ENCODE measurements at regions not wholly inside any gene's neighbourhood (a gene's known extent, or its start where the extent isn't known, plus 50 kb on each side); places are given as distances from the start of the nearest gene placed in this dataset.
A peak's percentile ranks its signal among the peaks of the same experiment; 100 is the strongest.

DNA sequence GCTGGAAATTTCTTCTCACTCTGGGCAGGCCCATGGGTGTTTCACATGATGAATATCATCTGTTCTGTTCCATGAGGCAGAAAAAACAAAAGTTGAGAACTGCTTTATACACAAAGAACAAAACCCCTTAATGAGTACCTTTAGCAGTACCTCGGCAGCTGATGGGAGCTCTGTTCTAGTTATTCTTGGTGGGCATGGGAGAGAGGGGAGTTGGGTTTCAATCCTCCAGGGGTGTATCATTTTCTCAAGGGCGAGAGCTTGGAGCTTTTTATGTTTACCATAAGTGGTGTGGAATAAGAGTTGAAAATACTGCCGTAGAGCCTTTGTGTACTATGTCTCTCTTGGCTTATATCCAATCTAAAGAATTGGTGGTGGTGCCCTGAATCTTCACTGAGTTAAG is 103.3 kb upstream of the ZNF608 start:
- H3K4me1 ChIP-seq (ENCODE audit: control insufficient read depth, insufficient read depth, low read length) = peaks cover 3% of the 10 kb centered on the region
- no peak overlapping the region for H3K27ac ChIP-seq (ENCODE audit: low read depth, low read length)
- H3K9me3 ChIP-seq (ENCODE audit: control insufficient read depth, insufficient read depth, low read length) = no peaks in the 10 kb centered on the region
- 33% methylated on average over 1 of the region's 3 CpGs for WGBS (ENCODE audit: insufficient coverage)
- no peaks in the 10 kb centered on the region for H3K27me3 ChIP-seq (ENCODE audit: control insufficient read depth, insufficient read depth, low read length)
- no peaks in the 10 kb centered on the region for H3K36me3 ChIP-seq (ENCODE audit: control insufficient read depth, insufficient read depth, low read length)
- no peak for DNase-seq (ENCODE audit: low read depth in 4 of 6, low spot score in 6 of 6)
- H3K4me3 ChIP-seq (ENCODE audit: low read depth, low read length) = no peak overlapping the region

DNA sequence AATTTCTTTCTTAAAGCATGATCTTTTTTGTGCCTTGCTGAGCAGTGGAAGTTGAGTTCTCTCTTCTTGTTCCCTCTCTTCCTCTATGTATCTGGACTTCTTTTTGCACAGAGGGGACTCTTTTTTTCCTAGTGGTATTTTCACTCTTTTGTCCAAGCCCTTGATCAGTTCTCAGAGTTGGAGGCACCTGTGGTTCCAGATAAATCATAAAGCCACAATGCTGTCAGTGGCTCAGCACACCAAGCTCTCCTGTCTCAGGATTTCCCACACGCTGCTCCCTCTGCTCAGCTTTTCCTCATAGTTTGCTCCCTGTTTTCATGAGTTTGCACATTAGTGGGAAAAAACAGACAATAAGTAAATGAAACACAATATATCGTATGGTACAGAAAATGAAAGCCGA is 110.3 kb upstream of the ZNF608 start:
- no peaks in the 10 kb centered on the region for H3K36me3 ChIP-seq (ENCODE audit: control insufficient read depth, insufficient read depth, low read length)
- H3K9me3 ChIP-seq (ENCODE audit: control insufficient read depth, insufficient read depth, low read length) = no peaks in the 10 kb centered on the region
- no peak for DNase-seq (ENCODE audit: low read depth in 4 of 6, low spot score in 6 of 6)
- 80% methylated on average over 2 of the region's 3 CpGs for WGBS (ENCODE audit: insufficient coverage)
- H3K4me1 ChIP-seq (ENCODE audit: control insufficient read depth, insufficient read depth, low read length) = no peaks in the 10 kb centered on the region
- no peaks in the 10 kb centered on the region for H3K27me3 ChIP-seq (ENCODE audit: control insufficient read depth, insufficient read depth, low read length)
- H3K27ac ChIP-seq (ENCODE audit: low read depth, low read length) = no peak overlapping the region
- H3K4me3 ChIP-seq (ENCODE audit: low read depth, low read length) = no peak overlapping the region

DNA sequence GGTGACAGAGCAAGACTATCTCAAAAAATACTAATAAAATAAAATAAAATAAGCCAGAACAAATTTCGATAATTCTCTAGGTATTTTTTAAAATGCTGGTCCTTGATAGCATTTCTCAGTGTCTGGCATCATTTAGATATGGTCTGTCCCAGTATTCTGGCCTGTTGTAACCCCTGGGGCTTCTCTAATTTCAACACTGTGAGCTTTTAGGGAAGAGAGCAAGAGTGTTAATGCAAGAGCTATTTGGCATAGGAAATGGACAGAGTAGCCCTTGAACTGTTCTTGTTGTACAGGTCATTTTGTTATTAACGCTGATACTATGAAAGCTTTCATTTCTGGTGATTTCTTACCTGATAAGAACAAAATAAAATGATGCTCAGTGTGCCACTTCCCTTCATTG is 112.2 kb upstream of the ZNF608 start:
- Histone ChIP-seq H3K27me3 (ENCODE audit: control insufficient read depth, insufficient read depth, low read length) (no peaks in the 10 kb centered on the region), H3K36me3 (ENCODE audit: control insufficient read depth, insufficient read depth, low read length) (no peaks in the 10 kb centered on the region), H3K4me1 (ENCODE audit: control insufficient read depth, insufficient read depth, low read length) (no peaks in the 10 kb centered on the region), H3K4me3 (ENCODE audit: low read depth, low read length) (no peak overlapping the region), H3K27ac (ENCODE audit: low read depth, low read length) (no peak overlapping the region), H3K9me3 (ENCODE audit: control insufficient read depth, insufficient read depth, low read length) (no peaks in the 10 kb centered on the region)
- DNase-seq (ENCODE audit: low read depth in 4 of 6, low spot score in 6 of 6) = no peak
- WGBS (ENCODE audit: insufficient coverage) = 100% methylated on average over 1 of the region's 2 CpGs

DNA sequence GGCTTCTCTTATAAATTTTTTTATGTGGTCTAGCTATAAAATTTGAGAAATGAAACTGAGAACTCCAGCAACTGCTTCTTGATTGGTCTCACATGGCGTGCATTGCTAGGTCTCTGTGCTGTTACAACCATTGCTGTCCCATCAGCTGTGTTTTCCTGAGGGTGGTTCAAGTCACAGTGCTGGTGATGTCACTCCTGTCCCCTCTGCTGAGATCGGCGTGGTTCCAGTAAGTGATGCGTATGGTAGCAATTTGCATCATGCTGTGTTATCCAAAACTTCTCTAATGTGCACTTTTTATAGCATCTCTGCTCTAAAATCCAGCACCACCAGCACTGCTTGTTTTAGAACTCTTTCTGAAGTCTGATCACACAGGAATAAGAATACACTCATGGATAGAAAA is 112.6 kb upstream of the ZNF608 start:
- Histone ChIP-seq H3K27me3 (ENCODE audit: control insufficient read depth, insufficient read depth, low read length) (no peaks in the 10 kb centered on the region), H3K4me1 (ENCODE audit: control insufficient read depth, insufficient read depth, low read length) (no peaks in the 10 kb centered on the region), H3K36me3 (ENCODE audit: control insufficient read depth, insufficient read depth, low read length) (no peaks in the 10 kb centered on the region), H3K9me3 (ENCODE audit: control insufficient read depth, insufficient read depth, low read length) (no peaks in the 10 kb centered on the region), H3K4me3 (ENCODE audit: low read depth, low read length) (no peak overlapping the region), H3K27ac (ENCODE audit: low read depth, low read length) (no peak overlapping the region)
- DNase-seq (ENCODE audit: low read depth in 4 of 6, low spot score in 6 of 6) = peak in 2 of 6 donors; percentile 54 to 64
- WGBS (ENCODE audit: insufficient coverage) = 68% methylated on average over 4 of the region's 4 CpGs

DNA sequence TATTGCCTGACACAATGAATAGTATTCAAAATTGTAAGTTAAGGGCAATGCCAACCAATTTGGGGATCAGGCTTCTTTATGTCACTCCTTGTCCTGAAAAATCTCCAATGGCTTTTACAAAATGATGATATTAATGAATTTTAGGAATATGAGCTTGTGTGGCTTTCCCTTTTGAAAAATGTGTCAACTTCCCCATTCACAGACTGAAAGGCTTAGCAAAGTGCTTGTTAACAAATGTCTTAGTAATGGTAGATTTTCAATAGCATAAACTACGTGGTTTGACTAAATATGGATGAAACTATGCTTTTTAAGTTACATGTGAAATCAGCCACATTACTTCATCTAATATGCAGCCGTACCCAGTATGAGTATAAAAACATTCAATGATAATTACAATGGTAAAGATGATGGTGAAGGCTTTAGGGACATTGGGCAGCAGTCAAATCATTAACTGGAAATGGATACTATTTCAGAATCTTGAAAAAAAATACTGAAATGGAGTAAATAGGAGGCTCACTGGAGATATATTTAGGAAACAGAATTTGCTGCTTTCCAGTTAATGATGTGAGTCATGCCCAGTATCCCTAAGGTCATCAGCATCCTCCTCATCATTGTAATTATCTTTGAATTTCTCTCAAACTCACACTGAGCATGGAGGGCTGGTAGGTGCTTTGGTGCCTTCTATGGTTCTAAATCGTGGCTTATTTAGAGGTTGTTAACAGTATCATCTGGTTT is 113.3 kb upstream of the ZNF608 start:
- Histone ChIP-seq H3K9me3 (ENCODE audit: control insufficient read depth, insufficient read depth, low read length) (no peaks in the 10 kb centered on the region), H3K4me3 (ENCODE audit: low read depth, low read length) (no peak overlapping the region), H3K27me3 (ENCODE audit: control insufficient read depth, insufficient read depth, low read length) (no peaks in the 10 kb centered on the region), H3K36me3 (ENCODE audit: control insufficient read depth, insufficient read depth, low read length) (no peaks in the 10 kb centered on the region), H3K4me1 (ENCODE audit: control insufficient read depth, insufficient read depth, low read length) (no peaks in the 10 kb centered on the region), H3K27ac (ENCODE audit: low read depth, low read length) (no peak overlapping the region)
- no CpG with 5 or more reads among the region's 3 CpGs for WGBS (ENCODE audit: insufficient coverage)
- DNase-seq (ENCODE audit: low read depth in 4 of 6, low spot score in 6 of 6) = peak in 1 of 6 donors; percentile 29

DNA sequence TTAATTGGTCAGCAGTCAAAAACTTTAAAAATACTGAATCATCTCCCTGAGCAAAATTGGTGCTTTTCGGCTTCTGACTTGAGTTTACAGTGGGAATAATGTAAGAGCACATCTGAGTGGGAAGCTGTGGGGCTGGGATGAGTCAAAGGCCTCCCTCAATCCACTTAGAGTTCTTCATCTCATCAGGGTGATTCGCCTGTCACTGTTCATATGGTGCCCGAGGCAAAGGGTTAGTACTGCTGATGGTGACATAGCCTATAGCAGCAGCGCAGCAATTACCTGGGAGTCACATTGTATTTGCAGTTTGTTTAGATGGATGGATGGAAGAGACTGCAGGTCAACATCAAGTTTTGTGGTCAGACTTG is 113.8 kb upstream of the ZNF608 start:
- DNase-seq (ENCODE audit: low read depth in 4 of 6, low spot score in 6 of 6) = no peak
- WGBS (ENCODE audit: insufficient coverage) = 80% methylated on average over 2 of the region's 4 CpGs
- Histone ChIP-seq H3K9me3 (ENCODE audit: control insufficient read depth, insufficient read depth, low read length) (no peaks in the 10 kb centered on the region), H3K36me3 (ENCODE audit: control insufficient read depth, insufficient read depth, low read length) (no peaks in the 10 kb centered on the region), H3K4me3 (ENCODE audit: low read depth, low read length) (no peak overlapping the region), H3K27ac (ENCODE audit: low read depth, low read length) (no peak overlapping the region), H3K4me1 (ENCODE audit: control insufficient read depth, insufficient read depth, low read length) (no peaks in the 10 kb centered on the region), H3K27me3 (ENCODE audit: control insufficient read depth, insufficient read depth, low read length) (no peaks in the 10 kb centered on the region)

DNA sequence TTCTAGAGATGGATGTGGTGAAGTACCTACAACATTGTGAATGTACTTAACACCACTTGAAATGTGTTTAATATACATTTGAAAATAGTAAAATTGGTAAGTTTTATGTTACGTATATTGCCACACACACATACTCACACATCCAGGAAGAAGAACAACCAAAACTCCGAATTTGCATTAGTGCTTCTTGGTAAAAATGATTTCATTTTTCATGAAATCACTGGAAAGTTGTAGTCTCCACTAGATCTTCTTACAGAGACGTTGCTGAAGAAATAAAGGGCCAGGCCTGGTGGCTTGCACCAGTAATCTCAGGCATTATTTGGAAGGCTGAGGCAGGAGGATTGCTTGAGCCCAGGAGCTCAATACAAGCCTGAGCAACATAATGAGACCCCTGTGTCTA is 118.6 kb upstream of the ZNF608 start:
- no peaks in the 10 kb centered on the region for H3K36me3 ChIP-seq (ENCODE audit: control insufficient read depth, insufficient read depth, low read length)
- no peak for DNase-seq (ENCODE audit: low read depth in 4 of 6, low spot score in 6 of 6)
- H3K9me3 ChIP-seq (ENCODE audit: control insufficient read depth, insufficient read depth, low read length) = no peaks in the 10 kb centered on the region
- peaks cover 4% of the 10 kb centered on the region for H3K4me1 ChIP-seq (ENCODE audit: control insufficient read depth, insufficient read depth, low read length)
- no peak overlapping the region for H3K4me3 ChIP-seq (ENCODE audit: low read depth, low read length)
- H3K27me3 ChIP-seq (ENCODE audit: control insufficient read depth, insufficient read depth, low read length) = no peaks in the 10 kb centered on the region
- WGBS (ENCODE audit: insufficient coverage) = no CpG with 5 or more reads among the region's 3 CpGs
- peak overlapping the region; percentile 25 for H3K27ac ChIP-seq (ENCODE audit: low read depth, low read length)

DNA sequence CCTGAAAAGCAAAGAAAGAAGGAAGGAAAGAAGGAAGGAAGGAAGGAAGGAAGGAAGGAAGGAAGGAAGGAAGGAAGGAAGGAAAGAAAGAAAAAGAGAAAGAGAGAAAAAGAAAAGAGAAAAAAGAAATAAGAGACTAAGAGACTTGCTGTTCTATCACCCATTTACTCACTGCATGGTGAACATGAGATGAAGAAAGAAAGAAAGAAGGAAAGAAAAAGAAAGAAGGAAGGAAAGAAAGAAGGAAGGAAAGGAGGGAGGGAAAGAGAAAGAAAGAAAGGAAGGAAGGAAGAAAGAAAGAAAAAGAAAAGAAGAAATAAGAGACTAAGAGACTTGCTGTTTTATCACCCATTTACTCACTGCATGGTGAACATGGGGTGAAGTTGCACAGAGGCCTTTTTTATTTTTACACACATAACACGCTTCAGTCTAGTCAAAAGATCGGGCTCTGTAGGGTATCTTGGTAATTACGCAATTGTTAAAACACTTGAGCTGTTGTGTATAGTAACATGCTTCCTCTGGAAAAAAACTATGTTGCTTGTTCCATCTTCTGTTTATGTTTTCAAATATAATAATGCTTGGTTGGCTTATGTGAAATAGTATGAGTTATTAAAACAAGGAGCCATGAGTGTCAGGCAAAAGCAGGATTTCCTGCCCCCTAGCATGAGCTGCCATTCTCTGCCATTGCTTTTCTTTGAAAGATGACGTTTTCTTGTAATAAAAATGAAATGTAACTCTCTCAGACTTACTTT is 119.3 kb upstream of the ZNF608 start:
- H3K4me3 ChIP-seq (ENCODE audit: low read depth, low read length) = no peak overlapping the region
- DNase-seq (ENCODE audit: low read depth in 4 of 6, low spot score in 6 of 6) = peak in 2 of 6 donors; percentile 26 to 53
- H3K27me3 ChIP-seq (ENCODE audit: control insufficient read depth, insufficient read depth, low read length) = no peaks in the 10 kb centered on the region
- H3K36me3 ChIP-seq (ENCODE audit: control insufficient read depth, insufficient read depth, low read length) = no peaks in the 10 kb centered on the region
- no peaks in the 10 kb centered on the region for H3K9me3 ChIP-seq (ENCODE audit: control insufficient read depth, insufficient read depth, low read length)
- H3K27ac ChIP-seq (ENCODE audit: low read depth, low read length) = peak overlapping the region; percentile 47
- H3K4me1 ChIP-seq (ENCODE audit: control insufficient read depth, insufficient read depth, low read length) = peaks cover 4% of the 10 kb centered on the region
- WGBS (ENCODE audit: insufficient coverage) = 80% methylated on average over 1 of the region's 4 CpGs

DNA sequence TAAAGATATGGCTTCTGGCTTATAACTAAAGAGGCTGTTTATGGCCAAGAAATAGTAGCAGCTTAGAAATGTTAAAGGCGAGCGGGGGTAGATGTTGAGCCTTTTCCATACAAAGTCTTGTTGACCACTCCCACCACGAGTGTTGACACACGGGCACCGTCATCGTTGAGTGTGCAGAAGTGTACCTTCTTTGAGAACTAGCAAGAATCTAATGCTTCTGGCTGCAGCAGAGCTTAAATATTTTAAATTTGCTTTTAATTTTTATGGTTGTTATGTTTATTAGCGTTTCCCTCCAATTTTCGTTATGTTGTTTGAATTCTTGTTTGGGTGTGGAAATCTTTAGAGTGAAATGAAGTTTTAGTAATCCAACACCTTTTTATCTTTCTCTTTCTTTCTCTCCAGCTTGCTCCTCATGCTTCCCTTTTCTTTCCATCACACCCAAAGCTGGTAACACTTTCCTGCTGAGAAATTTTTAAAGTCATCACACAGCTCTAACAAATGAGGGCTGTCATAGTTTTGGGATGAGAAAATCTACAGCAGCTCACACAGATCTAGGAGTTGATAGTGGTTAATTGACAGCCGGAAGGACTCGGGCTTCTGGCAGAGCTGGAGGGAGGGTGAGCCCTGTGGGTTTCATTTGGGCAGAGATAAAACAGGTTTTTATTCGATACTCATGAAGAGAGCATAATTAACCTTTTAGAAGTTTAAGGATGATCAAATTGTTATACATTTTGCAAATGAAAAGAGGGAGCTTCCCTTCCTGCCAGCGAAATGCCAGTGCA is 120.1 kb upstream of the ZNF608 start:
- 63% methylated on average over 5 of the region's 12 CpGs for WGBS (ENCODE audit: insufficient coverage)
- no peak overlapping the region for H3K4me3 ChIP-seq (ENCODE audit: low read depth, low read length)
- peak in 1 of 6 donors; percentile 48 for DNase-seq (ENCODE audit: low read depth in 4 of 6, low spot score in 6 of 6)
- no peaks in the 10 kb centered on the region for H3K9me3 ChIP-seq (ENCODE audit: control insufficient read depth, insufficient read depth, low read length)
- H3K27me3 ChIP-seq (ENCODE audit: control insufficient read depth, insufficient read depth, low read length) = no peaks in the 10 kb centered on the region
- H3K4me1 ChIP-seq (ENCODE audit: control insufficient read depth, insufficient read depth, low read length) = peaks cover 4% of the 10 kb centered on the region
- no peaks in the 10 kb centered on the region for H3K36me3 ChIP-seq (ENCODE audit: control insufficient read depth, insufficient read depth, low read length)
- peak overlapping the region; percentile 47 for H3K27ac ChIP-seq (ENCODE audit: low read depth, low read length)
